ENCODE measurements at regions not wholly inside any gene's neighbourhood (a gene's known extent, or its start where the extent isn't known, plus 50 kb on each side); places are given as distances from the start of the nearest gene placed in this dataset.
A peak's percentile ranks its signal among the peaks of the same experiment; 100 is the strongest.

DNA sequence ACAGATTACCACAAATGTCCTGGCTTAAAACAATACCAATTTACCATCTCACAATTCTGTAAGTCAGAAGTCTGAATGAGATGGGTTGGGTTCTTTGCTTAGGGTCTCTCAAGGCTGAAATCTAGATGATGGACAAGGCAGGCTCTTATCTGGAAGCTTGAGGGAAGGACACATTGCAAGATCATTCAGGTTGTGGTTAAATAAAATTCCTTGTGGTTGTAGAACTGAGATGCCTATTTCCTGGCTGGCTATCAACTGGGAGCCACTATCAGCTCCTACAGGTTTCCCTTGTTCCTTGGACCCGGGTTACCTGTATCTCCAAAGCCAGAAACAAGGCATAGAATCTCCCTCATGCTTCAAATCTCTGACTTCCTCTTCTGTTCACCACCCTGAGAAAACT is 148.4 kb downstream of the MDFIC start:
- POLR2A ChIA-PET (ENCODE audit: unreplicated experiment): no interaction called here
- H2BK15ac ChIP-seq (ENCODE audit: low read depth, low read length): peak overlapping the region; percentile 29; the same call in 1 of the 3 replicates
- H2AK5ac ChIP-seq (ENCODE audit: low read depth, low read length): no peak overlapping the region
- H2AK9ac ChIP-seq (replicated peaks; ENCODE audit: low read depth, low read length, poor library complexity): no peak overlapping the region
- DNase-seq: no peak
- no peak overlapping the region for H4K5ac ChIP-seq (ENCODE audit: low read depth, low read length)
- H3K4ac ChIP-seq (ENCODE audit: low read depth, low read length): no peak overlapping the region
- CTCF ChIA-PET: no interaction called here
- ATAC-seq (ENCODE audit: low read depth): no peak
- no peak overlapping the region for H3K27ac ChIP-seq (ENCODE audit: insufficient read depth, low read length)
- H3K14ac ChIP-seq (replicated peaks; ENCODE audit: low read depth, low read length): no peak overlapping the region
- no peak overlapping the region for H4K8ac ChIP-seq (ENCODE audit: low read depth in 2 of 2, low read length in 2 of 2)
- H3K9ac ChIP-seq (ENCODE audit: low read depth, low read length): no peak overlapping the region
- H4K91ac ChIP-seq (ENCODE audit: insufficient read depth, low read depth, low read length): no peak overlapping the region
- no peak overlapping the region for H3K4me3 ChIP-seq (ENCODE audit: insufficient read depth, low read depth, low read length)
- no peak overlapping the region for H2AFZ ChIP-seq (replicated peaks; ENCODE audit: low read length, poor library complexity)
- no peak overlapping the region for H2BK120ac ChIP-seq (ENCODE audit: low read depth, low read length)
- no peak overlapping the region for H2BK20ac ChIP-seq (ENCODE audit: low read depth, low read length)
- H2BK5ac ChIP-seq (ENCODE audit: low read depth, low read length, poor library complexity, severe bottlenecking): no peak overlapping the region
- no peak overlapping the region for H3K18ac ChIP-seq (ENCODE audit: low read depth, low read length)
- in situ Hi-C loops (cut with MboI; ENCODE audit: low sequenced_read_pairs): no loop called here
- WGBS, 2 experiments (ENCODE audit: extremely low coverage in 2 of 2, insufficient read length in 1 of 2): no CpG with 5 or more reads among the region's 1 CpG
- no peaks in the 10 kb centered on the region for H3K4me1 ChIP-seq (ENCODE audit: control insufficient read depth, insufficient read depth, low read length)
- no peaks in the 10 kb centered on the region for H4K20me1 ChIP-seq (ENCODE audit: insufficient read depth, low read length)
- H3K23ac ChIP-seq (ENCODE audit: low read depth, low read length): no peak overlapping the region
- no TSS peak for BruUV-seq (replicated peaks)
- no peaks in the 10 kb centered on the region for H3K79me1 ChIP-seq (ENCODE audit: low read depth in 1 of 2, low read length in 2 of 2)
- no peaks in the 10 kb centered on the region for H3K36me3 ChIP-seq (ENCODE audit: control insufficient read depth, insufficient read depth, low read length)
- H3K9me3 ChIP-seq (ENCODE audit: control insufficient read depth, insufficient read depth, low read length): no peaks in the 10 kb centered on the region
- TF ChIP-seq POLR2A (IDR thresholded peaks at IDR 0.05; ENCODE audit: low read depth, low read length) (no peak), ELK1 (IDR thresholded peaks at IDR 0.05; ENCODE audit: borderline replicate concordance, low read depth, low read length) (no peak), BHLHE40 (IDR thresholded peaks at IDR 0.05; ENCODE audit: low read depth, low read length) (no peak), MXI1 (IDR thresholded peaks at IDR 0.05; ENCODE audit: borderline replicate concordance, low read depth, low read length) (no peak), MAFK (IDR thresholded peaks at IDR 0.05; ENCODE audit: low read depth, low read length) (no peak), CEBPB (IDR thresholded peaks at IDR 0.05; ENCODE audit: low read depth, low read length) (no peak), CHD1 (IDR thresholded peaks at IDR 0.05; ENCODE audit: low read depth, low read length) (no peak), MAZ (IDR thresholded peaks at IDR 0.05; ENCODE audit: borderline replicate concordance, low read depth, low read length) (no peak), NFE2L2 (IDR thresholded peaks at IDR 0.05; ENCODE audit: low read depth, low read length) (no peak)
- TF ChIP-seq, protein P1, sequence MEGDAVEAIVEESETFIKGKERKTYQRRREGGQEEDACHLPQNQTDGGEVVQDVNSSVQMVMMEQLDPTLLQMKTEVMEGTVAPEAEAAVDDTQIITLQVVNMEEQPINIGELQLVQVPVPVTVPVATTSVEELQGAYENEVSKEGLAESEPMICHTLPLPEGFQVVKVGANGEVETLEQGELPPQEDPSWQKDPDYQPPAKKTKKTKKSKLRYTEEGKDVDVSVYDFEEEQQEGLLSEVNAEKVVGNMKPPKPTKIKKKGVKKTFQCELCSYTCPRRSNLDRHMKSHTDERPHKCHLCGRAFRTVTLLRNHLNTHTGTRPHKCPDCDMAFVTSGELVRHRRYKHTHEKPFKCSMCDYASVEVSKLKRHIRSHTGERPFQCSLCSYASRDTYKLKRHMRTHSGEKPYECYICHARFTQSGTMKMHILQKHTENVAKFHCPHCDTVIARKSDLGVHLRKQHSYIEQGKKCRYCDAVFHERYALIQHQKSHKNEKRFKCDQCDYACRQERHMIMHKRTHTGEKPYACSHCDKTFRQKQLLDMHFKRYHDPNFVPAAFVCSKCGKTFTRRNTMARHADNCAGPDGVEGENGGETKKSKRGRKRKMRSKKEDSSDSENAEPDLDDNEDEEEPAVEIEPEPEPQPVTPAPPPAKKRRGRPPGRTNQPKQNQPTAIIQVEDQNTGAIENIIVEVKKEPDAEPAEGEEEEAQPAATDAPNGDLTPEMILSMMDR (conservative IDR thresholded peaks at IDR 0.05; ENCODE audit: low read depth, low read length): no peak
- H3K56ac ChIP-seq (ENCODE audit: extremely low read depth, insufficient read depth, low read length): no peak overlapping the region
- dilution Hi-C loops (cut with HindIII; ENCODE audit: low sequenced_read_pairs, unreplicated experiment): no loop called here
- no peaks in the 10 kb centered on the region for H3K27me3 ChIP-seq (ENCODE audit: control insufficient read depth, insufficient read depth, low read length)
- intact Hi-C loops (cut with micrococcal nuclease): no loop called here
- no peaks in the 10 kb centered on the region for H3K9me1 ChIP-seq (ENCODE audit: insufficient read depth, low read length)
- no peak overlapping the region for H3K4me2 ChIP-seq (ENCODE audit: low read depth, low read length)
